SK-N-SH (cell line): ENCODE measurements at regions not wholly inside any gene's neighbourhood (a gene's known extent, or its start where the extent isn't known, plus 50 kb on each side); places are given as distances from the start of the nearest gene placed in this dataset.
A peak's percentile ranks its signal among the peaks of the same experiment; 100 is the strongest.

Experiments used
- CTCF ChIA-PET: fragments of 300-600, 350-600 bp; formaldehyde crosslinking; extraction: SDS; loops from one replicate; lab custom pipeline; 2021; lab: Yijun Ruan, JAX
- POLR2A ChIA-PET: fragments of 350-600 bp; sonication (Branson Sonifier 250); formaldehyde crosslinking; extraction: SDS; loops from one replicate; lab custom pipeline; 2020; ENCODE audit warnings: antibody characterized with exemption, inconsistent platforms; lab: Yijun Ruan, JAX
- DNase-seq: peaks from one replicate; pipeline ENCODE4 v3.0.0; 2012
- H2AFZ ChIP-seq: fragments of 200-600 bp; sonication (generic); 2 replicates; pipeline ENCODE4 v1.8.1; 2016; ENCODE audit warnings: antibody characterized with exemption, mild to moderate bottlenecking, low read depth
- H3F3A ChIP-seq: fragments of 200-600 bp; sonication (generic); replicated peaks from 2 replicates; pipeline ENCODE3; 2016; ENCODE audit warnings: antibody characterized with exemption, mild to moderate bottlenecking; ENCODE audit not compliant: insufficient read depth
- H3K27ac ChIP-seq, 2 experiments: fragments of 200-500 bp in 1 of 2; fragments of 200-600 bp in 1 of 2; sonication (Bioruptor generic) in 1 of 2; sonication (generic), shearing (Covaris generic) in 1 of 2; 2 replicates each; pipeline versions ENCODE4 v1.5.1 to v1.6.1; 2014 to 2016; ENCODE audit warnings: low read depth in 2 of 2, inconsistent platforms in 1 of 2, low read length in 1 of 2, mild to moderate bottlenecking in 1 of 2, mixed read lengths in 1 of 2
- H3K27me3 ChIP-seq: fragments of 200-600 bp; sonication (generic), shearing (Covaris generic); 2 replicates; pipeline ENCODE4 v1.6.1; 2016; ENCODE audit warnings: mixed run types; ENCODE audit not compliant: insufficient read depth
- H3K36me3 ChIP-seq, 2 experiments: fragments of 200-500 bp in 1 of 2; fragments of 200-600 bp in 1 of 2; sonication (Bioruptor generic) in 1 of 2; sonication (generic) in 1 of 2; replicated peaks in 1 of 2; 2 replicates each; pipeline versions ENCODE3 to v1.5.1; 2014 to 2016; ENCODE audit warnings: low read length in 1 of 2, mild to moderate bottlenecking in 1 of 2; ENCODE audit not compliant: insufficient read depth in 2 of 2, control insufficient read depth in 1 of 2
- H3K4me1 ChIP-seq, 2 experiments: fragments of 200-500 bp in 1 of 2; fragments of 200-600 bp in 1 of 2; sonication (Bioruptor generic) in 1 of 2; sonication (generic), shearing (Covaris generic) in 1 of 2; 2 replicates each; pipeline versions ENCODE4 v1.5.1 to v1.6.1; 2014 to 2016; ENCODE audit warnings: low read depth in 1 of 2, low read length in 1 of 2, mixed run types in 1 of 2; ENCODE audit not compliant: insufficient read depth in 2 of 2, control insufficient read depth in 1 of 2
- H3K4me2 ChIP-seq: fragments of 200-600 bp; sonication (generic), shearing (Covaris generic); 2 replicates; pipeline ENCODE4 v1.6.1; 2017; ENCODE audit warnings: mixed run types
- H3K4me3 ChIP-seq, 2 experiments: fragments of 200-500 bp in 1 of 2; fragments of 200-600 bp in 1 of 2; sonication (Bioruptor generic) in 1 of 2; sonication (generic), shearing (Covaris generic) in 1 of 2; 2 replicates each; pipeline versions ENCODE4 v1.5.1 to v1.8.1; 2014 to 2016; ENCODE audit warnings: low read depth in 2 of 2, inconsistent platforms in 1 of 2, low read length in 1 of 2, mild to moderate bottlenecking in 1 of 2, mixed read lengths in 1 of 2, moderate library complexity in 1 of 2
- H3K79me2 ChIP-seq: fragments of 200-600 bp; sonication (generic); 2 replicates; pipeline ENCODE4 v1.8.1; 2017; ENCODE audit warnings: mild to moderate bottlenecking; ENCODE audit not compliant: insufficient read depth
- H3K9ac ChIP-seq: fragments of 200-600 bp; sonication (generic); 2 replicates; pipeline ENCODE4 v1.6.1; 2017; ENCODE audit warnings: mixed run types
- H3K9me2 ChIP-seq: fragments of 200-600 bp; sonication (generic); 2 replicates; pipeline ENCODE4 v1.6.1; 2017; ENCODE audit warnings: mixed run types
- H3K9me3 ChIP-seq: fragments of 200-600 bp; sonication (generic); 2 replicates; pipeline ENCODE4 v1.6.1; 2017; ENCODE audit warnings: mixed run types, mild to moderate bottlenecking, moderate library complexity
- H4K20me1 ChIP-seq: fragments of 200-600 bp; sonication (generic); 2 replicates; pipeline ENCODE4 v1.6.1; 2017; ENCODE audit warnings: mild to moderate bottlenecking, mixed run types; ENCODE audit not compliant: insufficient read depth
- CHD2 ChIP-seq: fragments of 150-350 bp; IDR thresholded peaks from 2 replicates; pipeline ENCODE4 v1.6.1; 2018; ENCODE audit warnings: low read length; ENCODE audit not compliant: partially characterized antibody
- ELF1 ChIP-seq: IDR thresholded peaks from 2 replicates; pipeline ENCODE4 v1.4.0; 2012
- EP300 ChIP-seq, 2 experiments: IDR thresholded peaks; 2 replicates each; pipeline versions ENCODE4 v1.4.0 to v1.6.1; 2012; ENCODE audit warnings: borderline replicate concordance in 1 of 2, low read depth in 1 of 2, low read length in 1 of 2
- EZH2phosphoT487 ChIP-seq: fragments of 200-600 bp; sonication (generic); IDR thresholded peaks from 2 replicates; pipeline ENCODE4 v1.6.1; 2017; ENCODE audit warnings: low read depth, mixed run types, mild to moderate bottlenecking, antibody characterized with exemption, moderate library complexity, borderline replicate concordance
- FOXJ3 ChIP-seq: sonication (generic); formaldehyde crosslinking; IDR thresholded peaks from 2 replicates; pipeline ENCODE4 v1.5.1; 2020; ENCODE audit warnings: mild to moderate bottlenecking, missing genetic modification reagents
- FOXM1 ChIP-seq: IDR thresholded peaks from 2 replicates; pipeline ENCODE4 v1.4.0; 2012; ENCODE audit warnings: low read depth, mild to moderate bottlenecking
- JUND ChIP-seq: IDR thresholded peaks from 2 replicates; pipeline ENCODE4 v1.4.0; 2012
- MEF2A ChIP-seq: IDR thresholded peaks from 2 replicates; pipeline ENCODE4 v1.4.0; 2012; ENCODE audit warnings: low read depth, borderline replicate concordance
- NFIC ChIP-seq: IDR thresholded peaks from 2 replicates; pipeline ENCODE4 v1.4.0; 2012; ENCODE audit warnings: borderline replicate concordance
- RAD21 ChIP-seq: IDR thresholded peaks from 2 replicates; pipeline ENCODE4 v1.6.1; 2012; ENCODE audit warnings: mild to moderate bottlenecking, low read length
- RCOR1 ChIP-seq: fragments of 150-350 bp; IDR thresholded peaks from 2 replicates; pipeline ENCODE4 v1.6.1; 2017; ENCODE audit warnings: antibody characterized with exemption, low read length
- RFX5 ChIP-seq: IDR thresholded peaks from 2 replicates; pipeline ENCODE4 v1.6.1; 2012; ENCODE audit warnings: mild to moderate bottlenecking, improper control_type of control experiment, low read length
- RXRA ChIP-seq: IDR thresholded peaks from 2 replicates; pipeline ENCODE4 v1.4.0; 2012; ENCODE audit warnings: low read depth, mild to moderate bottlenecking, borderline replicate concordance
- SMC3 ChIP-seq: IDR thresholded peaks from 2 replicates; pipeline ENCODE4 v1.6.1; 2012; ENCODE audit warnings: low read depth, low read length, improper control_type of control experiment
- TCF12 ChIP-seq: IDR thresholded peaks from 2 replicates; pipeline ENCODE4 v1.4.0; 2012
- TEAD4 ChIP-seq: IDR thresholded peaks from 2 replicates; pipeline ENCODE4 v1.4.0; 2012; ENCODE audit warnings: mild to moderate bottlenecking, borderline replicate concordance; ENCODE audit not compliant: insufficient read depth
- WGBS: methylation state at CpG from one replicate; pipeline ENCODE4 v1.1.6; 2017; ENCODE audit warnings: low lambda C conversion rate; 5-methylcytosine and 5-hydroxymethylcytosine counted together
- TF ChIP-seq, protein P1 (sequence below): fragments of 200-600 bp; sonication (generic); IDR thresholded peaks from 2 replicates; pipeline ENCODE4 v1.6.1; 2017; ENCODE audit warnings: antibody characterized with exemption, mild to moderate bottlenecking, moderate library complexity
- TF ChIP-seq, protein P2 (sequence below): fragments of 150-350 bp; IDR thresholded peaks from 2 replicates; pipeline ENCODE4 v1.6.1; 2017; ENCODE audit warnings: antibody characterized with exemption, low read length, low read depth, borderline replicate concordance
- TF ChIP-seq, protein P3 (sequence below): IDR thresholded peaks from 2 replicates; pipeline ENCODE4 v1.4.0; 2012; ENCODE audit warnings: low read depth
- TF ChIP-seq, protein P4 (sequence below): fragments of 150-350 bp; IDR thresholded peaks from 2 replicates; pipeline ENCODE4 v1.6.1; 2016; ENCODE audit warnings: mild to moderate bottlenecking, low read depth, low read length
- TF ChIP-seq, protein P5 (sequence below): IDR thresholded peaks from 2 replicates; pipeline ENCODE4 v1.4.0; 2012; ENCODE audit warnings: low read depth, borderline replicate concordance
- TF ChIP-seq, protein P6 (sequence below): IDR thresholded peaks from 2 replicates; pipeline ENCODE4; 2012
- TF ChIP-seq, protein P7 (sequence below): IDR thresholded peaks from 2 replicates; pipeline ENCODE4 v1.4.0; 2012; ENCODE audit warnings: low read depth, borderline replicate concordance

DNA sequence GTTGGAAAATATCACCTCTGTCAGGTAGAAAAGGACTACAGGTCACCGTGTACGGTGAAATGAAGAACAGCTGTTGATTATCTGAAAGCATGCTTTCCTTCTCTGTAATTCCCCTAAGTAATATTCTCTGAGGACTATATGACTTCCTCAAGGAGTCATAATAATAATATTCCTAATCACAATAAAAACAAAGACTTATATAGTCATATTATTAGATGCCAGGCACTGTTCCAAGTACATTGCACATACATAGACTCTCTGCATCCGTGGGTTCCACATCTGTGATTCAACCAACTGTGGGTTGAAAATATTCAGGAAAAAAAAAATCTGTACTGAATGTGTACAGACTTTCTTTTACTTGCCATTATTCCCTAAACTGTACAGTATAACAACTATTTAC is 512.4 kb upstream of the ID2 start:
- Histone ChIP-seq H2AFZ (no peak overlapping the region), H3K4me1 (peaks cover 4 to 39% of the 10 kb centered on the region in 2 experiments), H3K27ac (peak overlapping the region in 1 of 2 experiments; percentile 72; a peak in 2 of 4 replicates), H3K9me2 (no peaks in the 10 kb centered on the region), H3K4me3 (no peak overlapping the region), H3K9ac (no peak overlapping the region), H3K36me3 (no peaks in the 10 kb centered on the region), H3K79me2 (no peaks in the 10 kb centered on the region), H3K9me3 (no peaks in the 10 kb centered on the region), H3K27me3 (no peaks in the 10 kb centered on the region), H4K20me1 (no peaks in the 10 kb centered on the region), H3K4me2 (peak overlapping the region; percentile 60), H3F3A (peaks cover 27% of the 10 kb centered on the region)
- ChIA-PET POLR2A (no interaction called here), CTCF (no interaction called here)
- 44% methylated on average over 3 of the region's 3 CpGs for WGBS
- no peak for DNase-seq
- TF ChIP-seq JUND (peak; percentile 61), EP300 (IDR thresholded peaks at IDR 0.05; ENCODE audit: borderline replicate concordance in 1 of 2, low read depth in 1 of 2, low read length in 1 of 2) (peak in 1 of 2 experiments; percentile 73; a peak in 1 of 4 replicates), FOXM1 (no peak), TEAD4 (peak; percentile 43; the same call in 1 of the 2 replicates), RXRA (no peak), RCOR1 (no peak), EZH2phosphoT487 (no peak), SMC3 (no peak), CHD2 (no peak), MEF2A (no peak), FOXJ3 (CRISPR knock-in tag) (no peak), RAD21 (no peak), NFIC (peak; percentile 83), ELF1 (no peak), RFX5 (no peak), TCF12 (peak; percentile 81)
- TF ChIP-seq, protein P1, sequence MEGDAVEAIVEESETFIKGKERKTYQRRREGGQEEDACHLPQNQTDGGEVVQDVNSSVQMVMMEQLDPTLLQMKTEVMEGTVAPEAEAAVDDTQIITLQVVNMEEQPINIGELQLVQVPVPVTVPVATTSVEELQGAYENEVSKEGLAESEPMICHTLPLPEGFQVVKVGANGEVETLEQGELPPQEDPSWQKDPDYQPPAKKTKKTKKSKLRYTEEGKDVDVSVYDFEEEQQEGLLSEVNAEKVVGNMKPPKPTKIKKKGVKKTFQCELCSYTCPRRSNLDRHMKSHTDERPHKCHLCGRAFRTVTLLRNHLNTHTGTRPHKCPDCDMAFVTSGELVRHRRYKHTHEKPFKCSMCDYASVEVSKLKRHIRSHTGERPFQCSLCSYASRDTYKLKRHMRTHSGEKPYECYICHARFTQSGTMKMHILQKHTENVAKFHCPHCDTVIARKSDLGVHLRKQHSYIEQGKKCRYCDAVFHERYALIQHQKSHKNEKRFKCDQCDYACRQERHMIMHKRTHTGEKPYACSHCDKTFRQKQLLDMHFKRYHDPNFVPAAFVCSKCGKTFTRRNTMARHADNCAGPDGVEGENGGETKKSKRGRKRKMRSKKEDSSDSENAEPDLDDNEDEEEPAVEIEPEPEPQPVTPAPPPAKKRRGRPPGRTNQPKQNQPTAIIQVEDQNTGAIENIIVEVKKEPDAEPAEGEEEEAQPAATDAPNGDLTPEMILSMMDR = no peak
- TF ChIP-seq, protein P2, sequence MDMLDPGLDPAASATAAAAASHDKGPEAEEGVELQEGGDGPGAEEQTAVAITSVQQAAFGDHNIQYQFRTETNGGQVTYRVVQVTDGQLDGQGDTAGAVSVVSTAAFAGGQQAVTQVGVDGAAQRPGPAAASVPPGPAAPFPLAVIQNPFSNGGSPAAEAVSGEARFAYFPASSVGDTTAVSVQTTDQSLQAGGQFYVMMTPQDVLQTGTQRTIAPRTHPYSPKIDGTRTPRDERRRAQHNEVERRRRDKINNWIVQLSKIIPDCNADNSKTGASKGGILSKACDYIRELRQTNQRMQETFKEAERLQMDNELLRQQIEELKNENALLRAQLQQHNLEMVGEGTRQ = no peak
- TF ChIP-seq, protein P3, sequence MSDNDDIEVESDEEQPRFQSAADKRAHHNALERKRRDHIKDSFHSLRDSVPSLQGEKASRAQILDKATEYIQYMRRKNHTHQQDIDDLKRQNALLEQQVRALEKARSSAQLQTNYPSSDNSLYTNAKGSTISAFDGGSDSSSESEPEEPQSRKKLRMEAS = no peak
- TF ChIP-seq, protein P4, sequence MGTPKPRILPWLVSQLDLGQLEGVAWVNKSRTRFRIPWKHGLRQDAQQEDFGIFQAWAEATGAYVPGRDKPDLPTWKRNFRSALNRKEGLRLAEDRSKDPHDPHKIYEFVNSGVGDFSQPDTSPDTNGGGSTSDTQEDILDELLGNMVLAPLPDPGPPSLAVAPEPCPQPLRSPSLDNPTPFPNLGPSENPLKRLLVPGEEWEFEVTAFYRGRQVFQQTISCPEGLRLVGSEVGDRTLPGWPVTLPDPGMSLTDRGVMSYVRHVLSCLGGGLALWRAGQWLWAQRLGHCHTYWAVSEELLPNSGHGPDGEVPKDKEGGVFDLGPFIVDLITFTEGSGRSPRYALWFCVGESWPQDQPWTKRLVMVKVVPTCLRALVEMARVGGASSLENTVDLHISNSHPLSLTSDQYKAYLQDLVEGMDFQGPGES = no peak
- TF ChIP-seq, protein P5, sequence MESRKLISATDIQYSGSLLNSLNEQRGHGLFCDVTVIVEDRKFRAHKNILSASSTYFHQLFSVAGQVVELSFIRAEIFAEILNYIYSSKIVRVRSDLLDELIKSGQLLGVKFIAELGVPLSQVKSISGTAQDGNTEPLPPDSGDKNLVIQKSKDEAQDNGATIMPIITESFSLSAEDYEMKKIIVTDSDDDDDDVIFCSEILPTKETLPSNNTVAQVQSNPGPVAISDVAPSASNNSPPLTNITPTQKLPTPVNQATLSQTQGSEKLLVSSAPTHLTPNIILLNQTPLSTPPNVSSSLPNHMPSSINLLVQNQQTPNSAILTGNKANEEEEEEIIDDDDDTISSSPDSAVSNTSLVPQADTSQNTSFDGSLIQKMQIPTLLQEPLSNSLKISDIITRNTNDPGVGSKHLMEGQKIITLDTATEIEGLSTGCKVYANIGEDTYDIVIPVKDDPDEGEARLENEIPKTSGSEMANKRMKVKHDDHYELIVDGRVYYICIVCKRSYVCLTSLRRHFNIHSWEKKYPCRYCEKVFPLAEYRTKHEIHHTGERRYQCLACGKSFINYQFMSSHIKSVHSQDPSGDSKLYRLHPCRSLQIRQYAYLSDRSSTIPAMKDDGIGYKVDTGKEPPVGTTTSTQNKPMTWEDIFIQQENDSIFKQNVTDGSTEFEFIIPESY = no peak
- TF ChIP-seq, protein P6, sequence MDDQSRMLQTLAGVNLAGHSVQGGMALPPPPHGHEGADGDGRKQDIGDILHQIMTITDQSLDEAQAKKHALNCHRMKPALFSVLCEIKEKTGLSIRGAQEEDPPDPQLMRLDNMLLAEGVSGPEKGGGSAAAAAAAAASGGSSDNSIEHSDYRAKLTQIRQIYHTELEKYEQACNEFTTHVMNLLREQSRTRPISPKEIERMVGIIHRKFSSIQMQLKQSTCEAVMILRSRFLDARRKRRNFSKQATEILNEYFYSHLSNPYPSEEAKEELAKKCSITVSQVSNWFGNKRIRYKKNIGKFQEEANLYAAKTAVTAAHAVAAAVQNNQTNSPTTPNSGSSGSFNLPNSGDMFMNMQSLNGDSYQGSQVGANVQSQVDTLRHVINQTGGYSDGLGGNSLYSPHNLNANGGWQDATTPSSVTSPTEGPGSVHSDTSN = peak; percentile 16; the same call in 1 of the 2 replicates
- TF ChIP-seq, protein P7, sequence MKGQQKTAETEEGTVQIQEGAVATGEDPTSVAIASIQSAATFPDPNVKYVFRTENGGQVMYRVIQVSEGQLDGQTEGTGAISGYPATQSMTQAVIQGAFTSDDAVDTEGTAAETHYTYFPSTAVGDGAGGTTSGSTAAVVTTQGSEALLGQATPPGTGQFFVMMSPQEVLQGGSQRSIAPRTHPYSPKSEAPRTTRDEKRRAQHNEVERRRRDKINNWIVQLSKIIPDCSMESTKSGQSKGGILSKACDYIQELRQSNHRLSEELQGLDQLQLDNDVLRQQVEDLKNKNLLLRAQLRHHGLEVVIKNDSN = no peak
